Activated CD4-positive, alpha-beta T cell treated with anti-CD3 and anti-CD28 coated beads for 36 hours (primary cell): ENCODE measurements at regions not wholly inside any gene's neighbourhood (a gene's known extent, or its start where the extent isn't known, plus 50 kb on each side); places are given as distances from the start of the nearest gene placed in this dataset.
"Not testable (repeated sequence)": the region's sequence is repeated elsewhere in the genome, so short reads cannot be mapped to it uniquely, and the experiment has no call there.

Experiments
- ATAC-seq: fragments of 200-7000 bp; cut with Tn5 transposase; one replicate; pipeline ENCODE4 v1.10.0; 2021; ENCODE audit warnings: mild to moderate bottlenecking, moderate library complexity
- CTCF ChIA-PET: fragments of 350-600 bp; sonication (Branson Sonifier 250); formaldehyde crosslinking; loops from one replicate; lab custom pipeline; 2021; ENCODE audit warnings: antibody characterized with exemption; lab: Charles Lee
- POLR2A ChIA-PET: fragments of 350-600 bp; sonication (Branson Sonifier 250); formaldehyde crosslinking; loops from one replicate; lab custom pipeline; 2021; ENCODE audit warnings: antibody characterized with exemption, inconsistent platforms; lab: Charles Lee
- DNase-seq: peaks from one replicate; pipeline ENCODE4 v3.0.0-alpha.2; 2020
- H3K27ac Mint-ChIP-seq: one replicate; pipeline ENCODE4 v1.8.0; 2021; ENCODE audit warnings: mixed read lengths
- H3K27me3 Mint-ChIP-seq: one replicate; pipeline ENCODE4 v1.8.0; 2021; ENCODE audit warnings: mixed read lengths
- H3K36me3 Mint-ChIP-seq: one replicate; pipeline ENCODE4 v1.8.0; 2021; ENCODE audit warnings: low read depth, mixed read lengths
- H3K4me1 Mint-ChIP-seq: one replicate; pipeline ENCODE4 v1.8.0; 2021; ENCODE audit warnings: mixed read lengths
- H3K4me3 Mint-ChIP-seq: one replicate; pipeline ENCODE4 v1.8.0; 2021; ENCODE audit warnings: mild to moderate bottlenecking, moderate library complexity, mixed read lengths
- H3K9me3 Mint-ChIP-seq: one replicate; pipeline ENCODE4 v1.8.0; 2021; ENCODE audit warnings: low read depth, mixed read lengths
- intact Hi-C, 2 experiments: fragments of 100-400 bp; cut with DNase I in 1 of 2; cut with micrococcal nuclease in 1 of 2; formaldehyde crosslinking; loops; one replicate each; pipeline versions ENCODE4 v1.14.2 to v1.15.1; 2022 to 2024; cut with DNase I, micrococcal nuclease

GRCh38 chr14:105968291-105968690 is 441.9 kb downstream of the TMEM121 start:
- no peak for DNase-seq
- no peak overlapping the region for H3K27ac Mint-ChIP-seq
- no peaks in the 10 kb centered on the region for H3K9me3 Mint-ChIP-seq
- no peak overlapping the region for H3K4me3 Mint-ChIP-seq
- ChIA-PET POLR2A (no interaction called here), CTCF (no interaction called here)
- no peaks in the 10 kb centered on the region for H3K27me3 Mint-ChIP-seq
- ATAC-seq: no peak
- H3K4me1 Mint-ChIP-seq: no peaks in the 10 kb centered on the region
- H3K36me3 Mint-ChIP-seq: no peaks in the 10 kb centered on the region
- intact Hi-C loops: no loop called here

DNA sequence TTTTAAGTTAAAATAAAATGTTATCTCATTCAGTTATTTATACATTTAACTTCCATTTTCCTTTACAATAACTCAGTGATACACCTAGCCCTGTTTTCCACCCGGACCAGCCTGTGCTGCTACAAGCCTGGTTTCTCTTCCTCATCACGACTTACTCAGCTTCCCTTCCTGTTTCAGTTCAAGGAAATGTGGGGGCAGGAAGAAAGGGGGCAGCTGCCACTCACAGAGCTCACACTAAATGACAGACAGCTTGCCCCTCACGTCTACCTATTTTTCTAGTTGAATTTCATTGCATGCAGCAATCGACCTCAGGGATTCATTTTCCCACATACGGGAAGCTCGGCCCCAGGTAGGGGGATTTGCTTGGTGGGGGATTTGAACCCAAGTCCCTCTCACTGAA is 442.6 kb downstream of the TMEM121 start:
- DNase-seq, H3K4me3 Mint-ChIP-seq, H3K27ac Mint-ChIP-seq, POLR2A ChIA-PET, ATAC-seq, intact Hi-C loops, H3K9me3 Mint-ChIP-seq, H3K4me1 Mint-ChIP-seq, H3K36me3 Mint-ChIP-seq, H3K27me3 Mint-ChIP-seq: not testable (repeated sequence)
- CTCF ChIA-PET: interaction anchor here (1.0 to 1.6 kb wide), 2 partner anchors 14 to 36 kb away, joined by 3 read pairs; no protein-coding TSS in a partner anchor

- DNase-seq, CTCF ChIA-PET, ATAC-seq, H3K36me3 Mint-ChIP-seq, POLR2A ChIA-PET, H3K4me3 Mint-ChIP-seq, intact Hi-C loops, H3K4me1 Mint-ChIP-seq, H3K9me3 Mint-ChIP-seq, H3K27me3 Mint-ChIP-seq, H3K27ac Mint-ChIP-seq: not testable (repeated sequence)
These were observed 444.4 kb downstream of the TMEM121 start for GRCh38 chr14:105970821-105971220.

GRCh38 chr14:105971593-105972500 is 445.5 kb downstream of the TMEM121 start:
- ChIA-PET POLR2A (no interaction called here), CTCF (interaction anchor here (0.6 kb wide), 1 partner anchor 302 kb away, joined by 3 read pairs; no protein-coding TSS in a partner anchor)
- no peaks in the 10 kb centered on the region for H3K36me3 Mint-ChIP-seq
- intact Hi-C loops: no loop called here
- H3K27me3 Mint-ChIP-seq: no peaks in the 10 kb centered on the region
- H3K9me3 Mint-ChIP-seq: no peaks in the 10 kb centered on the region
- peaks cover 2% of the 10 kb centered on the region for H3K4me1 Mint-ChIP-seq
- H3K27ac Mint-ChIP-seq: no peak overlapping the region
- ATAC-seq: no peak
- no peak overlapping the region for H3K4me3 Mint-ChIP-seq
- DNase-seq: no peak

DNA sequence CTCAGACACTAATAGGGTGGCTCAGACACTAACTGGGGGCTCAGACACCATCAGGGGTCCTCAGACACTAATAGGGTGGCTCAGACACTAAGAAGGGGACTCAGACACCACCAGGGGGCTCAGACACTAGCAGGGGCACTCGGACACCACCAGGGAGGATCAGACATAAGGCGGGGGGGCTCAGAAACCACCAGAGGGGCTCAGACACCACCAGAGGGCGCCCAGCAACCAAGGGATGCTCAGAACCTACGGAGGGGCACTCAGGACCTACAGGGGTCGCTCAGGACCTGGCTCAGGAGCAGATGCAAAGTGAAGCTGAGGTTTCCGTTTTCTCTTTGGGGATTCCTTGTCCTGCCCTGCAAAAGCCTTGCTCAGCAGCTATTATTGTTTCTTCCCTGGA is 448.5 kb downstream of the TMEM121 start:
- ChIA-PET CTCF (interaction anchor here (0.7 to 2.2 kb wide), 9 partner anchors 11 to 304 kb away, joined by 3 to 16 read pairs (median 5); no protein-coding TSS in a partner anchor), POLR2A (no interaction called here)
- Mint-ChIP-seq H3K27me3 (no peaks in the 10 kb centered on the region), H3K9me3 (no peaks in the 10 kb centered on the region), H3K27ac (no peak overlapping the region), H3K36me3 (no peaks in the 10 kb centered on the region), H3K4me1 (peaks cover 3% of the 10 kb centered on the region), H3K4me3 (no peak overlapping the region)
- peak; percentile 96 for ATAC-seq
- intact Hi-C loops: loop anchor here (1.0 to 2.0 kb wide), 4 partner anchors 24 to 70 kb away; no protein-coding TSS in a partner anchor
- DNase-seq: peak; percentile 81

DNA sequence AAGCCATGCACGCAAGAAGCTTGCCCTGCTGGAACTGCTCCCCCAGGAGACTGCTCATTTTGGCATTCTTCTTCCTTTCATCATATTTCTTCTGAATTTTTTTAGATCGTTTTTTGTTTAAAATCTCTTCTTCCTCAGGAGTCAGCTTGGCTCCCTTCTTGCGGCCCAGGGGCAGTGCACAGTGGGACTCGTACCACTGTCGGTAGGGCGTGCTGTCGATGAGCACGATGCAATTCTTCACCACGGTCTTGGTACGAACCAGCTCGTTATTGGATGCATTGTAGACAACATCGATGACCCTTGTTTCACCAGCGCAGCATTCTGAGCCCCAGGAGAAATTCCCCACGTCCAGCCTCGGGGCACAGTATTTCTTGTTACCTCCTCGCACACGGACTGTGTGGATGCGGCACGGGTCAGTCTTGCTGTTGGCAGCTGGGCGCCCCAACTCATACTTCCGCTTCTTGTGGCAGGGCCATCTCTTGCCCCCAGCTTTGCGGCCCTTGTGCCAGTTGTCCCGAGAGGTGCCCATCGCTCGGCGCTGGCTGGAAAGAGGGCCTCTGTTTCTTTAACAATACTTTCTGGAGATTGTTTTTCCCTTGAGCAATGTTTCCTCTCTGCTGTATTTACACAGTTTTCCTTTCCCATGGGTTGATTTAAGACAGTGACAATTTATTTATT is 452.4 kb downstream of the TMEM121 start:
- POLR2A ChIA-PET: no interaction called here
- DNase-seq: no peak
- H3K27me3 Mint-ChIP-seq: no peaks in the 10 kb centered on the region
- no peaks in the 10 kb centered on the region for H3K9me3 Mint-ChIP-seq
- CTCF ChIA-PET: interaction anchor here (0.9 kb wide), 1 partner anchor 17 kb away, joined by 3 read pairs; no protein-coding TSS in a partner anchor
- H3K4me1 Mint-ChIP-seq: peaks cover 31% of the 10 kb centered on the region
- intact Hi-C loops: no loop called here
- H3K36me3 Mint-ChIP-seq: no peaks in the 10 kb centered on the region
- H3K27ac Mint-ChIP-seq: no peak overlapping the region
- no peak for ATAC-seq
- no peak overlapping the region for H3K4me3 Mint-ChIP-seq

GRCh38 chr14:105979446-105979845 is 453.1 kb downstream of the TMEM121 start:
- ATAC-seq (no peak), DNase-seq (no peak)
- Mint-ChIP-seq H3K36me3 (no peaks in the 10 kb centered on the region), H3K4me3 (no peak overlapping the region), H3K27me3 (no peaks in the 10 kb centered on the region), H3K9me3 (no peaks in the 10 kb centered on the region), H3K27ac (no peak overlapping the region), H3K4me1 (peaks cover 31% of the 10 kb centered on the region)
- POLR2A ChIA-PET: no interaction called here
- CTCF ChIA-PET: interaction anchor here (0.9 kb wide), 1 partner anchor 17 kb away, joined by 3 read pairs; no protein-coding TSS in a partner anchor
- intact Hi-C loops: no loop called here

DNA sequence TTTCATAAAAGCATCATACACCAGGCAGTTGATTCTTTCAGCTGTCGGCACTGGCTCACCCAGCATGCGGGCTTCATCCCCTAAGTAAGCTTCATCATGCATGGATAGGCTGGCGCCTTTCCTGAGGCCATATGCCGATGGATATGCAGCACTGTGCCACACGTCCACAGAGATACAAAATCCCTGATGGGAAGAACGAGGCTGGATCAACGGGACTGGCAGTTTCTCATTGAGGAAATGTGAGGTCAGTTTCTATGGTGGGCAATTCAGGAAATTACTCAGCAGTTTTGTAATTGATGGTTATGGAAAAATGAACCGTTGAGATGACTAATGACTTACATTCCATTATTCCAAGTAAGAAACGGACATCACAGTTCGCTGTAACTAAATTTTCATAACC is 453.8 kb downstream of the TMEM121 start:
- intact Hi-C loops: no loop called here

GRCh38 chr14:105981517-105982302 is 455.3 kb downstream of the TMEM121 start:
- H3K4me3 Mint-ChIP-seq, H3K36me3 Mint-ChIP-seq, intact Hi-C loops, H3K9me3 Mint-ChIP-seq, POLR2A ChIA-PET, ATAC-seq, H3K27me3 Mint-ChIP-seq: not testable (repeated sequence)
- DNase-seq: peak; percentile 41
- CTCF ChIA-PET: interaction anchor here (0.6 to 1.3 kb wide), 6 partner anchors 8 to 108 kb away, joined by 3 to 6 read pairs (median 3); no protein-coding TSS in a partner anchor
- H3K4me1 Mint-ChIP-seq: peaks cover 47% of the 10 kb centered on the region
- H3K27ac Mint-ChIP-seq: peak overlapping the region; percentile 32

More for the DNA sequence above, 453.8 kb downstream of the TMEM121 start:
- H3K4me1 Mint-ChIP-seq: peaks cover 37% of the 10 kb centered on the region
- H3K36me3 Mint-ChIP-seq: no peaks in the 10 kb centered on the region
- POLR2A ChIA-PET: no interaction called here
- ATAC-seq (no peak), DNase-seq (no peak)
- H3K27ac Mint-ChIP-seq: no peak overlapping the region
- no peak overlapping the region for H3K4me3 Mint-ChIP-seq
- CTCF ChIA-PET: interaction anchor here (1.0 kb wide), 1 partner anchor 34 kb away, joined by 3 read pairs; no protein-coding TSS in a partner anchor
- no peaks in the 10 kb centered on the region for H3K27me3 Mint-ChIP-seq
- no peaks in the 10 kb centered on the region for H3K9me3 Mint-ChIP-seq

DNA sequence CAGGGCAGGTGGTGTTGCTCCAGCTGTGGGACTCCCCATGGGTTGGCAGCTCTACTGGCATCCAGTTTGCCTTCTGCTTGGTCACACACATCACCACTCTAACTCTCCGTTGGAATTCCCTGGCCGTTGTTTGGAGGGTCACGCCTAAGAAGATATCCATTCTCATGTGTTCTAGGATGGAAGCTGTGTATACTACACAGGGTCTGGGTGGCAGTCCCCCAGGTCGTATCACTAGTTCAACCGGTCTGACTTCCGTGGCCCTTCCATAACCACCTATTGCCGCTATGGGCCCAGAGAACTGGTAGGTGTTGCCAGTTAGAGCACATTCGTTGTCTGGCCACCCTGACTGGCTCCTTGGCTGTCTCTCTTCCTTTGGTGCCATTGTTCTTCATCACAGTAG is 456.3 kb downstream of the TMEM121 start:
- intact Hi-C loops: no loop called here
- Mint-ChIP-seq H3K36me3 (no peaks in the 10 kb centered on the region), H3K4me3 (no peak overlapping the region), H3K9me3 (no peaks in the 10 kb centered on the region), H3K27ac (no peak overlapping the region), H3K27me3 (no peaks in the 10 kb centered on the region), H3K4me1 (peaks cover 55% of the 10 kb centered on the region)
- POLR2A ChIA-PET: interaction anchor here (0.6 kb wide), 1 partner anchor 48 kb away, joined by 6 read pairs; no protein-coding TSS in a partner anchor
- DNase-seq: peak; percentile 4
- no peak for ATAC-seq
- CTCF ChIA-PET: interaction anchor here (0.8 to 1.3 kb wide), 4 partner anchors 13 to 63 kb away, joined by 3 to 6 read pairs (median 3); no protein-coding TSS in a partner anchor
